ENCODE measurements at regions not wholly inside any gene's neighbourhood (a gene's known extent, or its start where the extent isn't known, plus 50 kb on each side); places are given as distances from the start of the nearest gene placed in this dataset.

- TF ChIP-seq FOXM1 (IDR thresholded peaks at IDR 0.05; ENCODE audit: borderline replicate concordance, low read depth) (no peak), CREB1 (IDR thresholded peaks at IDR 0.05; ENCODE audit: low read depth) (no peak), CEBPB (IDR thresholded peaks at IDR 0.05) (no peak), YY1 (IDR thresholded peaks at IDR 0.05; ENCODE audit: low read depth) (no peak), TCF12 (IDR thresholded peaks at IDR 0.05; ENCODE audit: low read depth) (no peak), REST (IDR thresholded peaks at IDR 0.05; ENCODE audit: low read depth) (no peak)
Observed at GRCh38 chr4:15237648-15238230, 190.1 kb upstream of the C1QTNF7 start.

- TF ChIP-seq FOXM1 (IDR thresholded peaks at IDR 0.05; ENCODE audit: borderline replicate concordance, low read depth) (no peak), RAD21 (IDR thresholded peaks at IDR 0.05; ENCODE audit: low read depth) (peak; percentile 85), TCF12 (IDR thresholded peaks at IDR 0.05; ENCODE audit: low read depth) (no peak), YY1 (IDR thresholded peaks at IDR 0.05; ENCODE audit: low read depth) (no peak)
Observed at GRCh38 chr4:15238720-15239119, 189.1 kb upstream of the C1QTNF7 start.

GRCh38 chr4:15239866-15240265 lies 188.0 kb upstream of the C1QTNF7 start:
- no peak for TF ChIP-seq ZBTB7A (IDR thresholded peaks at IDR 0.05; ENCODE audit: low read depth)
- TF ChIP-seq TEAD4 (IDR thresholded peaks at IDR 0.05) = no peak
- TF ChIP-seq EP300 (IDR thresholded peaks at IDR 0.05; ENCODE audit: borderline replicate concordance) = no peak
- TF ChIP-seq TCF12 (IDR thresholded peaks at IDR 0.05; ENCODE audit: low read depth) = no peak
- TF ChIP-seq CEBPB (IDR thresholded peaks at IDR 0.05) = no peak
- no peak for TF ChIP-seq TAF1 (IDR thresholded peaks at IDR 0.05; ENCODE audit: low read depth)
- TF ChIP-seq NFIC (IDR thresholded peaks at IDR 0.05) = no peak
- no peak for TF ChIP-seq FOXM1 (IDR thresholded peaks at IDR 0.05; ENCODE audit: borderline replicate concordance, low read depth)
- no peak for TF ChIP-seq REST (IDR thresholded peaks at IDR 0.05; ENCODE audit: low read depth)
- TF ChIP-seq MAX (IDR thresholded peaks at IDR 0.05) = no peak
- no peak for TF ChIP-seq EGR1 (IDR thresholded peaks at IDR 0.05)
- TF ChIP-seq CREB1 (IDR thresholded peaks at IDR 0.05; ENCODE audit: low read depth) = no peak
- TF ChIP-seq RAD21 (IDR thresholded peaks at IDR 0.05; ENCODE audit: low read depth) = no peak
- TF ChIP-seq YY1 (IDR thresholded peaks at IDR 0.05; ENCODE audit: low read depth) = no peak
- TF ChIP-seq USF1 (IDR thresholded peaks at IDR 0.05) = no peak

- TF ChIP-seq RAD21 (IDR thresholded peaks at IDR 0.05; ENCODE audit: low read depth) (no peak), ZBTB7A (IDR thresholded peaks at IDR 0.05; ENCODE audit: low read depth) (no peak)
Observed at GRCh38 chr4:15240764-15241163, 187.1 kb upstream of the C1QTNF7 start.

- TF ChIP-seq EGR1 (IDR thresholded peaks at IDR 0.05) = no peak
- TF ChIP-seq ZBTB7A (IDR thresholded peaks at IDR 0.05; ENCODE audit: low read depth) = no peak
- TF ChIP-seq TCF12 (IDR thresholded peaks at IDR 0.05; ENCODE audit: low read depth) = no peak
- TF ChIP-seq YY1 (IDR thresholded peaks at IDR 0.05; ENCODE audit: low read depth) = no peak
- no peak for TF ChIP-seq FOXM1 (IDR thresholded peaks at IDR 0.05; ENCODE audit: borderline replicate concordance, low read depth)
- TF ChIP-seq USF1 (IDR thresholded peaks at IDR 0.05) = no peak
- no peak for TF ChIP-seq TAF1 (IDR thresholded peaks at IDR 0.05; ENCODE audit: low read depth)
- TF ChIP-seq EP300 (IDR thresholded peaks at IDR 0.05; ENCODE audit: borderline replicate concordance) = no peak
- TF ChIP-seq CREB1 (IDR thresholded peaks at IDR 0.05; ENCODE audit: low read depth) = no peak
- no peak for TF ChIP-seq MAX (IDR thresholded peaks at IDR 0.05)
- TF ChIP-seq TEAD4 (IDR thresholded peaks at IDR 0.05) = no peak
- TF ChIP-seq CEBPB (IDR thresholded peaks at IDR 0.05) = no peak
- TF ChIP-seq REST (IDR thresholded peaks at IDR 0.05; ENCODE audit: low read depth) = no peak
- no peak for TF ChIP-seq RAD21 (IDR thresholded peaks at IDR 0.05; ENCODE audit: low read depth)
- no peak for TF ChIP-seq NFIC (IDR thresholded peaks at IDR 0.05)
Observed at GRCh38 chr4:15242021-15242420, 185.8 kb upstream of the C1QTNF7 start.

Data from Ishikawa (cell line).